GM13976 (cell line): ENCODE measurements at regions not wholly inside any gene's neighbourhood (a gene's known extent, or its start where the extent isn't known, plus 50 kb on each side); places are given as distances from the start of the nearest gene placed in this dataset.

Experiments used
- DNase-seq: peaks from one replicate; pipeline ENCODE4 v3.0.0; 2012; ENCODE audit warnings: low spot score
- CTCF ChIP-seq: IDR thresholded peaks from 2 replicates; pipeline ENCODE4 v1.5.1; 2012; ENCODE audit warnings: borderline replicate concordance, mild to moderate bottlenecking; ENCODE audit not compliant: insufficient read depth; ENCODE audit errors: extremely low read depth, missing control alignments, control extremely low read depth
- in situ Hi-C: fragments of 300-500 bp; cut with MboI; formaldehyde crosslinking; loops from one replicate; pipeline ENCODE4 v1.12.0; 2022; ENCODE audit warnings: low sequenced_read_pairs, mixed read lengths, inconsistent platforms; ENCODE audit not compliant: unreplicated experiment

GRCh38 chr5:173493846-173494245, 122.6 kb downstream of the BOD1 start:
- DNase-seq = no peak
- in situ Hi-C loops = no loop called here
- no peak for TF ChIP-seq CTCF

GRCh38 chr5:173493040-173493439, 123.4 kb downstream of the BOD1 start:
- no peak for TF ChIP-seq CTCF
- no peak for DNase-seq
- in situ Hi-C loops = no loop called here

- in situ Hi-C loops = no loop called here
- DNase-seq = no peak
- TF ChIP-seq CTCF = no peak
These were observed 125.8 kb downstream of the BOD1 start for GRCh38 chr5:173490681-173491080.

- no peak for TF ChIP-seq CTCF
- DNase-seq = no peak
- in situ Hi-C loops = no loop called here
These were observed 128.3 kb downstream of the BOD1 start for GRCh38 chr5:173488144-173488543.

GRCh38 chr5:173487300-173487699, 129.2 kb downstream of the BOD1 start:
- in situ Hi-C loops = no loop called here
- TF ChIP-seq CTCF = no peak
- no peak for DNase-seq

GRCh38 chr5:173486355-173487225, 129.9 kb downstream of the BOD1 start:
- no peak for DNase-seq
- in situ Hi-C loops = no loop called here
- no peak for TF ChIP-seq CTCF
